DND-41 (cell line): ENCODE measurements at regions not wholly inside any gene's neighbourhood (a gene's known extent, or its start where the extent isn't known, plus 50 kb on each side); places are given as distances from the start of the nearest gene placed in this dataset.

Experiments
- ATAC-seq: fragments of 200-7000 bp; cut with Tn5 transposase; 3 replicates; pipeline ENCODE4 v1.9.1; 2021; ENCODE audit warnings: low read depth; ENCODE audit not compliant: insufficient read depth
- DNase-seq: peaks from one replicate; pipeline ENCODE4 v3.0.0-alpha.2; 2020
- H2AFZ ChIP-seq: 2 replicates; pipeline ENCODE4 v1.6.0; 2012; ENCODE audit warnings: low read depth, low read length
- H3K27ac ChIP-seq: 2 replicates; pipeline ENCODE4 v1.5.1; 2012; ENCODE audit warnings: low read length, inconsistent platforms
- H3K27me3 ChIP-seq: fragments of 200-600 bp; sonication (generic); 2 replicates; pipeline ENCODE4 v1.6.0; 2012; ENCODE audit warnings: low read length, mild to moderate bottlenecking, inconsistent platforms; ENCODE audit not compliant: insufficient read depth, poor library complexity
- H3K36me3 ChIP-seq: 2 replicates; pipeline ENCODE4 v1.5.1; 2012; ENCODE audit warnings: low read length, inconsistent platforms; ENCODE audit not compliant: insufficient read depth
- H3K4me1 ChIP-seq: 2 replicates; pipeline ENCODE4 v1.5.1; 2012; ENCODE audit warnings: mild to moderate bottlenecking, low read length; ENCODE audit not compliant: insufficient read depth
- H3K4me2 ChIP-seq: 2 replicates; pipeline ENCODE4 v1.6.0; 2012; ENCODE audit warnings: mild to moderate bottlenecking, moderate library complexity, low read length, inconsistent platforms; ENCODE audit not compliant: insufficient read depth
- H3K4me3 ChIP-seq, 2 experiments: fragments of 200-600 bp in 1 of 2; shearing (Covaris generic) in 1 of 2; 2 replicates each; pipeline ENCODE4 v1.5.1; 2012 to 2016; ENCODE audit warnings: inconsistent platforms in 2 of 2, low read length in 2 of 2, mild to moderate bottlenecking in 2 of 2, low read depth in 1 of 2, moderate library complexity in 1 of 2
- H3K79me2 ChIP-seq: 2 replicates; pipeline ENCODE4 v1.6.0; 2012; ENCODE audit warnings: low read length, inconsistent platforms; ENCODE audit not compliant: insufficient read depth
- H3K9ac ChIP-seq: 2 replicates; pipeline ENCODE4 v1.6.0; 2012; ENCODE audit warnings: low read depth, mild to moderate bottlenecking, inconsistent platforms, low read length, moderate library complexity
- H3K9me3 ChIP-seq: 2 replicates; pipeline ENCODE4 v1.5.1; 2012; ENCODE audit warnings: low read length, moderate library complexity, mild to moderate bottlenecking, inconsistent platforms; ENCODE audit not compliant: insufficient read depth, severe bottlenecking
- H4K20me1 ChIP-seq: 2 replicates; pipeline ENCODE4 v1.6.0; 2012; ENCODE audit warnings: low read length; ENCODE audit not compliant: insufficient read depth
- CTCF ChIP-seq: IDR thresholded peaks from 2 replicates; pipeline ENCODE4 v1.5.1; 2012; ENCODE audit warnings: borderline replicate concordance, low read length, moderate library complexity, mild to moderate bottlenecking; ENCODE audit not compliant: poor library complexity, severe bottlenecking; ENCODE audit errors: extremely low read depth
- EZH2 ChIP-seq: IDR thresholded peaks from 3 replicates; pipeline ENCODE4 v1.6.1; 2012; ENCODE audit warnings: borderline replicate concordance, low read depth, mild to moderate bottlenecking, moderate library complexity, low read length, inconsistent platforms; ENCODE audit not compliant: severe bottlenecking

- ATAC-seq (no peak), DNase-seq (no peak)
- Histone ChIP-seq H3K4me1 (no peaks in the 10 kb centered on the region), H3K27ac (no peak overlapping the region), H3K79me2 (no peaks in the 10 kb centered on the region), H2AFZ (no peak overlapping the region), H3K9ac (no peak overlapping the region), H3K27me3 (no peaks in the 10 kb centered on the region), H3K4me2 (no peak overlapping the region), H3K36me3 (no peaks in the 10 kb centered on the region), H3K4me3 (no peak overlapping the region), H3K9me3 (no peaks in the 10 kb centered on the region), H4K20me1 (no peaks in the 10 kb centered on the region)
- no peak for TF ChIP-seq EZH2
- TF ChIP-seq CTCF, result no peak
These were observed 82.9 kb upstream of the ARHGAP20 start for GRCh38 chr11:110795112-110795624.

GRCh38 chr11:110793556-110793955 is 81.3 kb upstream of the ARHGAP20 start:
- H2AFZ ChIP-seq, result no peak overlapping the region
- ATAC-seq, result no peak
- no peaks in the 10 kb centered on the region for H3K4me1 ChIP-seq

DNA sequence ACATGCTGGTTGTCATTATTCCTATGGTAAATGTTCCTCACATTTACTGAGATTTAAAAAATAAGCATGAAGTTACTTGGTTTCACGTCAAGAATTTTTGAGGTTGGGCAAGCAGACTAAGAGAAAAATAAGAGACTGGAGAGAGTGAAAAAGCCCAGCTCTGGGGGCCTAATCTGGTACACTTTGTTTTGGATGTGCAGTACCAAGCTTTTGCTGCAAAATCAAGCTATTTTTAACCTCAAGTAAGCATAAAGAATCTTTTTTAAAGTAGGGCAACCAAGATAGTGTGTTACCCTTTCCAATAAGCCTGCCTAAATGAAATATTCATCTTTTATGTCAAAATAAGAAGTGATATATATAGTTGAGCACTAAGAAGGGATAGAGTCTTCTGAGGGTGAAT is 79.4 kb upstream of the ARHGAP20 start:
- DNase-seq (no peak), ATAC-seq (no peak)
- H3K27me3 ChIP-seq, result no peaks in the 10 kb centered on the region
- no peak overlapping the region for H3K27ac ChIP-seq
- H4K20me1 ChIP-seq, result no peaks in the 10 kb centered on the region
- no peak overlapping the region for H3K4me3 ChIP-seq
- TF ChIP-seq CTCF, result no peak
- TF ChIP-seq EZH2, result no peak
- H3K9ac ChIP-seq, result no peak overlapping the region
- H3K9me3 ChIP-seq, result no peaks in the 10 kb centered on the region
- no peaks in the 10 kb centered on the region for H3K36me3 ChIP-seq
- no peak overlapping the region for H3K4me2 ChIP-seq
- no peak overlapping the region for H2AFZ ChIP-seq
- no peaks in the 10 kb centered on the region for H3K4me1 ChIP-seq
- no peaks in the 10 kb centered on the region for H3K79me2 ChIP-seq

More at GRCh38 chr11:110793556-110793955, 81.3 kb upstream of the ARHGAP20 start:
- no peak for DNase-seq
- Histone ChIP-seq H3K36me3 (no peaks in the 10 kb centered on the region), H3K9me3 (no peaks in the 10 kb centered on the region), H3K4me3 (no peak overlapping the region), H3K79me2 (no peaks in the 10 kb centered on the region), H3K27ac (no peak overlapping the region), H3K4me2 (no peak overlapping the region), H3K27me3 (no peaks in the 10 kb centered on the region), H4K20me1 (no peaks in the 10 kb centered on the region), H3K9ac (no peak overlapping the region)
- TF ChIP-seq CTCF, result no peak
- TF ChIP-seq EZH2, result no peak

- TF ChIP-seq CTCF, result no peak
- TF ChIP-seq EZH2, result no peak
- Histone ChIP-seq H3K4me1 (no peaks in the 10 kb centered on the region), H4K20me1 (no peaks in the 10 kb centered on the region), H3K4me2 (no peak overlapping the region), H3K9ac (no peak overlapping the region), H3K27ac (no peak overlapping the region), H3K36me3 (no peaks in the 10 kb centered on the region), H3K27me3 (no peaks in the 10 kb centered on the region), H2AFZ (no peak overlapping the region), H3K79me2 (no peaks in the 10 kb centered on the region), H3K4me3 (no peak overlapping the region), H3K9me3 (no peaks in the 10 kb centered on the region)
- DNase-seq (no peak), ATAC-seq (no peak)
These were observed 75.4 kb upstream of the ARHGAP20 start for GRCh38 chr11:110787680-110788079.
